ENCODE measurements at regions not wholly inside any gene's neighbourhood (a gene's known extent, or its start where the extent isn't known, plus 50 kb on each side); places are given as distances from the start of the nearest gene placed in this dataset.

GRCh38 chr2:64819361-64819760 is 165.6 kb upstream of the SERTAD2 start:
- intact Hi-C loops (cut with micrococcal nuclease) = loop anchor here (5.0 kb wide), 1 partner anchor 67 kb away; no protein-coding TSS in a partner anchor

DNA sequence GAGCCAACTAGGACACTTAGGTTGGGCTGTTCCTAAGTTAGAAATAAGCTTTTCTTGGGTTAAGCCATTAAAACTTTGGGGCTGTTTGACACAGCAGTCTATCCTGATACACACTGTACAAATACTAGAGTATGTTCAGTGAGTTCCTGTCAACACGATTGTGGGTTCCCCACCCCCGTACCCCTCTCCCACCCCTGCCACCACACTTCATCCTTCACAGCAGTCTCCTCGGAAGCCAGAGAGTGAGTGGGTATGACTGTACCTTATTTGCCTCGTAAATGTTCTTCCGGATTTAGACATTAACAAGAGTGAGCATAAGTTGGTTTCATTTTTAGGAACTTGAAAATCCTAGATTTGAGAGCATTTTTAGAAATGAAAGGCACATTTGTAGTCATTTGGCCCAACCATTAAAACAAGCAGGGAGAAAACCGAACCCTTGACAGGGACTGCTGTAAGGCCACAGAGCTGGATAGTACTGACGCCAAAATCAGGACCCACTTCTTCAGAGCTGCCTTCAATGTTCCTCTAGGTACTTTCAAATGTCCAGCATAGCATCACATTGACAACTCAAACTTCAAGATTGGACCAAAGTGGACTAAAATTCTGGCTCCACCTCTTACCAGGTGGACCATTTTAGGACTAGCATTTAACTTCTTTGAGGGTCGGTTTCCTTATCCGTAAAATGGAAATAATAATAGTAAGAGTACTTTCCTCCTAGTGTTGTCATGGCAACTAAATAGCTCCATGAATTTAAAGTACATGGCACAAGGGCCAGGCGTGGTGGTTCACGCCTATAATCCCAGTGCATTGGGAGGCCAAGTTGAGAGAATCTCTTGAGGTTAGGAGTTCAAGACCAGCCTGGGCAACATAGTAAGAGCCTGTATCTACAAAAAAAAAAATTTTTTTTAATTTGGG is 166.3 kb upstream of the SERTAD2 start:
- no peaks in the 10 kb centered on the region for H3K9me3 ChIP-seq (ENCODE audit: control insufficient read depth, insufficient read depth, low read length)
- Mint-ChIP-seq H3K9me3 (no peaks in the 10 kb centered on the region), H3K4me1 (peaks cover 19 to 21% of the 10 kb centered on the region in 2 donors), H3K27me3 (ENCODE audit: low read depth in 2 of 2) (no peaks in the 10 kb centered on the region), H3K4me3 (peak overlapping the region; percentile 69), H3K36me3 (no peaks in the 10 kb centered on the region), H3K27ac (peak overlapping the region; percentile 88 to 91)
- 47% methylated on average over 11 of the region's 11 CpGs for WGBS (ENCODE audit: insufficient coverage)
- H3K36me3 ChIP-seq (ENCODE audit: control insufficient read depth, insufficient read depth, low read length) = no peaks in the 10 kb centered on the region
- TF ChIP-seq CTCF (IDR thresholded peaks at IDR 0.05) = no peak
- H3K27ac ChIP-seq (ENCODE audit: low read length) = peak overlapping the region; percentile 89
- peak; percentile 86 to 92 (median 88) for ATAC-seq
- H3K4me3 ChIP-seq (ENCODE audit: low read length) = peak overlapping the region; percentile 5
- no peaks in the 10 kb centered on the region for H3K27me3 ChIP-seq (ENCODE audit: control insufficient read depth, insufficient read depth, low read length)
- peak; percentile 16 to 70 for DNase-seq
- intact Hi-C loops (cut with micrococcal nuclease) = loop anchor here (5.0 kb wide), 1 partner anchor 68 kb away; no protein-coding TSS in a partner anchor
- peaks cover 13% of the 10 kb centered on the region for H3K4me1 ChIP-seq (ENCODE audit: control insufficient read depth, insufficient read depth, low read length)

More at GRCh38 chr2:64819361-64819760, 165.6 kb upstream of the SERTAD2 start:
- Histone ChIP-seq H3K4me3 (ENCODE audit: low read length) (peak overlapping the region; percentile 5), H3K27me3 (ENCODE audit: control insufficient read depth, insufficient read depth, low read length) (no peaks in the 10 kb centered on the region), H3K36me3 (ENCODE audit: control insufficient read depth, insufficient read depth, low read length) (no peaks in the 10 kb centered on the region), H3K27ac (ENCODE audit: low read length) (peak overlapping the region; percentile 89), H3K9me3 (ENCODE audit: control insufficient read depth, insufficient read depth, low read length) (no peaks in the 10 kb centered on the region), H3K4me1 (ENCODE audit: control insufficient read depth, insufficient read depth, low read length) (peaks cover 13% of the 10 kb centered on the region)
- H3K9me3 Mint-ChIP-seq = no peaks in the 10 kb centered on the region
- WGBS (ENCODE audit: insufficient coverage) = 51% methylated on average over 2 of the region's 2 CpGs
- H3K36me3 Mint-ChIP-seq = no peaks in the 10 kb centered on the region
- H3K27me3 Mint-ChIP-seq (ENCODE audit: low read depth in 2 of 2) = no peaks in the 10 kb centered on the region
- H3K27ac Mint-ChIP-seq = peak overlapping the region; percentile 88 to 91
- H3K4me1 Mint-ChIP-seq = peaks cover 19 to 21% of the 10 kb centered on the region in 2 donors
- no peak for ATAC-seq
- peak in 1 of 2 donors; percentile 9 for DNase-seq
- no peak for TF ChIP-seq CTCF (IDR thresholded peaks at IDR 0.05)
- peak overlapping the region; percentile 60 for H3K4me3 Mint-ChIP-seq

- no peaks in the 10 kb centered on the region for H3K36me3 ChIP-seq (ENCODE audit: control insufficient read depth, insufficient read depth, low read length)
- Mint-ChIP-seq H3K27ac (peak overlapping the region in 1 of 2 donors; percentile 91), H3K9me3 (no peaks in the 10 kb centered on the region), H3K4me1 (peaks cover 19 to 21% of the 10 kb centered on the region in 2 donors), H3K4me3 (no peak overlapping the region), H3K36me3 (no peaks in the 10 kb centered on the region), H3K27me3 (ENCODE audit: low read depth in 2 of 2) (no peaks in the 10 kb centered on the region)
- H3K9me3 ChIP-seq (ENCODE audit: control insufficient read depth, insufficient read depth, low read length) = no peaks in the 10 kb centered on the region
- H3K4me3 ChIP-seq (ENCODE audit: low read length) = no peak overlapping the region
- peaks cover 13% of the 10 kb centered on the region for H3K4me1 ChIP-seq (ENCODE audit: control insufficient read depth, insufficient read depth, low read length)
- ATAC-seq (no peak), DNase-seq (no peak)
- 100% methylated on average over 1 of the region's 1 CpG for WGBS (ENCODE audit: insufficient coverage)
- no peak for TF ChIP-seq CTCF (IDR thresholded peaks at IDR 0.05)
- no peak overlapping the region for H3K27ac ChIP-seq (ENCODE audit: low read length)
- no peaks in the 10 kb centered on the region for H3K27me3 ChIP-seq (ENCODE audit: control insufficient read depth, insufficient read depth, low read length)
- intact Hi-C loops (cut with micrococcal nuclease) = no loop called here
Measured at GRCh38 chr2:64820901-64821300, 167.2 kb upstream of the SERTAD2 start.

Measured in natural killer cell (primary cell).